ENCODE measurements at regions not wholly inside any gene's neighbourhood (a gene's known extent, or its start where the extent isn't known, plus 50 kb on each side); places are given as distances from the start of the nearest gene placed in this dataset.

DNA sequence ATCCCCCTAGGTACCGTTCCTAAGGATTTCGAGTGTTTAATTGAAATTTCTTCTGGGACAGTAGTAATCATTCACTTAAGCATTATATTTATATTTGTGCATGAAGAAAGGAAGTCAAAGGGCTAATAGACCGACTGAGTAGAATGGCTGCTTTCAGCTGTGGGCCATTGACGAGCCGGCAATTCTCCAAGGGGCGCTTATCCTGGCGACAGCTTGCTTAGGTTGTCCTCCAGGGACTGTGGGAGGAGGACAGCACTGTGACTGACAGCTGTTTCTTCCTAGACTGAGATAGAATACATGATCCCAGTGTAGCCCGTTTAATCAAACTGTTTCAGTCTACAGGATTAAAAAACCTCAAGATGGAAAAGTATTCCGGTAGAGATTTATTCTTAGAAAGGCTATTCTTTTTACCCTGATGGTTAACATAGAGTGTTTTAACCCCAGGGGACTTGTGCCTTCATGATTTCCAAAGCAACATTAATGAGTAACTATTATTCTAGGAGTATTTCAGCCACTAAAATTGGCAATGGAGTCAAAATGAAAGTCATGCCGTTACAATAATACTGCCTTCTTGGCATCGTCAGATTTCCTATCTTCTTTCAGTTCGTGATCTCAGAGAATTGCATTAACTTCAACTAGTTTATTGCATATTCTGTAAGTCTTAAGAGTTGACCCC, 943.1 kb upstream of the WWC1 start:
- no peak overlapping the region for H3K9ac ChIP-seq (ENCODE audit: low read length)
- H3K9me2 ChIP-seq (ENCODE audit: insufficient read depth, low read length) = no peaks in the 10 kb centered on the region
- H3K36me3 ChIP-seq (ENCODE audit: insufficient read depth, low read length) = no peaks in the 10 kb centered on the region
- H2AFZ ChIP-seq (ENCODE audit: low read depth, low read length) = no peak overlapping the region
- TF ChIP-seq MXI1 (conservative IDR thresholded peaks at IDR 0.05; ENCODE audit: poor library complexity, severe bottlenecking) (no peak), CTCF (IDR thresholded peaks at IDR 0.05; ENCODE audit: poor library complexity, severe bottlenecking) (no peak), RAD21 (conservative IDR thresholded peaks at IDR 0.05) (no peak), POLR2AphosphoS5 (IDR thresholded peaks at IDR 0.05) (no peak), SMC3 (conservative IDR thresholded peaks at IDR 0.05; ENCODE audit: poor library complexity) (no peak), EP300 (conservative IDR thresholded peaks at IDR 0.05; ENCODE audit: poor library complexity, severe bottlenecking) (no peak), TAF1 (IDR thresholded peaks at IDR 0.05; ENCODE audit: low read depth) (no peak), EZH2 (IDR thresholded peaks at IDR 0.05; ENCODE audit: borderline replicate concordance, insufficient read depth, low read length, poor library complexity, severe bottlenecking) (no peak), REST (IDR thresholded peaks at IDR 0.05; ENCODE audit: borderline replicate concordance) (no peak)
- no peak overlapping the region for H3K4me2 ChIP-seq (ENCODE audit: low read length)
- H3K4me3 ChIP-seq (ENCODE audit: low read length) = no peak overlapping the region
- no peaks in the 10 kb centered on the region for H3F3A ChIP-seq (ENCODE audit: insufficient read depth, low read length, poor library complexity, severe bottlenecking)
- no peaks in the 10 kb centered on the region for H3K9me3 ChIP-seq (ENCODE audit: low read length)
- H3K79me2 ChIP-seq (replicated peaks; ENCODE audit: insufficient read depth, low read length) = no peaks in the 10 kb centered on the region
- H4K20me1 ChIP-seq (ENCODE audit: insufficient read depth) = no peaks in the 10 kb centered on the region
- H3K27me3 ChIP-seq (ENCODE audit: insufficient read depth, low read depth, low read length) = no peaks in the 10 kb centered on the region
- H3K27ac ChIP-seq (ENCODE audit: low read length) = no peak overlapping the region

- no peak overlapping the region for H3K4me3 ChIP-seq (ENCODE audit: low read length)
- no peaks in the 10 kb centered on the region for H3K36me3 ChIP-seq (ENCODE audit: insufficient read depth, low read length)
- H3K79me2 ChIP-seq (replicated peaks; ENCODE audit: insufficient read depth, low read length) = no peaks in the 10 kb centered on the region
- no peak overlapping the region for H2AFZ ChIP-seq (ENCODE audit: low read depth, low read length)
- H3K9me3 ChIP-seq (ENCODE audit: low read length) = no peaks in the 10 kb centered on the region
- H3K27ac ChIP-seq (ENCODE audit: low read length) = no peak overlapping the region
- H3K4me2 ChIP-seq (ENCODE audit: low read length) = no peak overlapping the region
- TF ChIP-seq RAD21 (conservative IDR thresholded peaks at IDR 0.05) (no peak), TAF1 (IDR thresholded peaks at IDR 0.05; ENCODE audit: low read depth) (no peak), EP300 (conservative IDR thresholded peaks at IDR 0.05; ENCODE audit: poor library complexity, severe bottlenecking) (no peak), SMC3 (conservative IDR thresholded peaks at IDR 0.05; ENCODE audit: poor library complexity) (no peak), MXI1 (conservative IDR thresholded peaks at IDR 0.05; ENCODE audit: poor library complexity, severe bottlenecking) (no peak), REST (IDR thresholded peaks at IDR 0.05; ENCODE audit: borderline replicate concordance) (no peak), CTCF (IDR thresholded peaks at IDR 0.05; ENCODE audit: poor library complexity, severe bottlenecking) (no peak), POLR2AphosphoS5 (IDR thresholded peaks at IDR 0.05) (no peak), EZH2 (IDR thresholded peaks at IDR 0.05; ENCODE audit: borderline replicate concordance, insufficient read depth, low read length, poor library complexity, severe bottlenecking) (no peak)
- no peak overlapping the region for H3K9ac ChIP-seq (ENCODE audit: low read length)
- H3K27me3 ChIP-seq (ENCODE audit: insufficient read depth, low read depth, low read length) = no peaks in the 10 kb centered on the region
- H3K9me2 ChIP-seq (ENCODE audit: insufficient read depth, low read length) = no peaks in the 10 kb centered on the region
- no peaks in the 10 kb centered on the region for H4K20me1 ChIP-seq (ENCODE audit: insufficient read depth)
- H3F3A ChIP-seq (ENCODE audit: insufficient read depth, low read length, poor library complexity, severe bottlenecking) = no peaks in the 10 kb centered on the region
Observed at GRCh38 chr5:167348980-167349379, 942.5 kb upstream of the WWC1 start.
